GM12872 (cell line): ENCODE measurements at regions not wholly inside any gene's neighbourhood (a gene's known extent, or its start where the extent isn't known, plus 50 kb on each side); places are given as distances from the start of the nearest gene placed in this dataset.

Experiments
- CTCF ChIP-seq: IDR thresholded peaks from 3 replicates; pipeline ENCODE4 v1.5.1; 2011; ENCODE audit warnings: low read depth, mild to moderate bottlenecking, low read length, moderate library complexity; ENCODE audit not compliant: insufficient read depth

- TF ChIP-seq CTCF = no peak
Measured at GRCh38 chr2:199629301-199629700, 171.6 kb upstream of the SATB2 start.

DNA sequence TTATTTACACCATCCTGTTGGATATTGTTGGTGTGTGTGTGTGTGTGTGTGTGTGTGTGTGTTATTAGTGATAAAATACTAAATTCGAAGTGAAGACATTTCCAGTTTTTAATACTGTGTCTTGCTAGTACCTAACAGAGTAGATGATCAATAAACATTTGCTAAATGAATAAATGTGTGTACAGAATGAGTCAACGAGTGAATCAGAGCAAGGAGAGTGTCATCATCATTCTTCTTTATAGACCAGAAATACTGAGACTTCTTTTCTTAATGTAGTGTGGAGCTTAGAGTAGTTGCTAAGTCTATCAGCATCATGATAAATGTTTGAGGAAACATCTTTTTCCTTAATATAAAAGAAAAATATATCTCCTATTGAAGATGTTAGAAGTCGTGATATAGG, 169.7 kb upstream of the SATB2 start:
- TF ChIP-seq CTCF = no peak

- TF ChIP-seq CTCF = no peak
Measured at GRCh38 chr2:199624958-199625357, 167.2 kb upstream of the SATB2 start.

GRCh38 chr2:199612509-199613130, 154.9 kb upstream of the SATB2 start:
- TF ChIP-seq CTCF = no peak

DNA sequence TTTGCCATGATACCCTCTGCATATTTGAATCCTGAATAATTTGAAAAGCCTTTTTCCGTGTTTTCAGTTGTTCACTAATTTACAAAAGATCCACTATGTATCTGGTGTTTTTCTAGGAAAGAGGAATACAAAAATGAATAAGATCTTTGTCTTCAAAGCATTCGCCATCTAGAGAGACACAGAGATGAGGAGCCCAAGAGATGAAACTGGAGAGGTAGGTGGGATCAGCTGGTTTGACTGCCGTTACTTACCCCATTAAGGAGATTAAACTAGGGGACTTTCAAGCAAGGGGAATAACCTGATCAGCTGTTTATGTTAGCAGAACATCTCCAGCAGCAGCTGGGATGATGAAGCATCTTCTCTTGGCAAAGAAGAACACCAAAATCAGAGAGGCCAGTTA, 150.2 kb upstream of the SATB2 start:
- TF ChIP-seq CTCF = no peak

DNA sequence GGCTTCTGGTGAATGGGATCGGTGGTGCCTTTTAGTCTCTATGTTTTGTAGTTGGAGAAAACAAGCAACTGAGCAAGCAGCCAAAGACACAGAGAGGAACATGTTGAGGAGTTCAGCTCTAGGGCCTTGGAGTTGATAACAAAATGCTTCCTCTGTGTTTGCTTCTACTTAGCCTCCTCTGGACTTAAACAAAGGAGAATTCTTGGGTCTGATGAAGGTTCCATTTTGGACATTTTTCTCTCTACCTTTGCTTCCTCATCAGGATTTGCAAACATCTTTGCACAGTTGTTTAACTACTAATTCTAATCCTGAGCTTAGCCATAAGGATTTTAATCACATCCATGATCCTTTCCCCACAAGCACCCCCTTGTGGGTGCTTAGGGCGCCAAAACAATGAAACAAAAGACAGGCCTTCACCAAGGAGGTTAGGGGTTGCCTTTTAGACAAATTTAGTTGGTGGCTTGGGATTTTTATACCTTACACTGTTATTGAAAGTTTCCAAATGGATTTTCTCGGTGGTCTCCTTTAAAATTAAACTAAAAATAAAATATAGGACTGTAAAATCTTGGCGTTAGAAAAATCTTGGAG, 148.5 kb upstream of the SATB2 start:
- TF ChIP-seq CTCF = 0 out of 3 replicates have a peak, but pooled peaks have one; percentile 8

DNA sequence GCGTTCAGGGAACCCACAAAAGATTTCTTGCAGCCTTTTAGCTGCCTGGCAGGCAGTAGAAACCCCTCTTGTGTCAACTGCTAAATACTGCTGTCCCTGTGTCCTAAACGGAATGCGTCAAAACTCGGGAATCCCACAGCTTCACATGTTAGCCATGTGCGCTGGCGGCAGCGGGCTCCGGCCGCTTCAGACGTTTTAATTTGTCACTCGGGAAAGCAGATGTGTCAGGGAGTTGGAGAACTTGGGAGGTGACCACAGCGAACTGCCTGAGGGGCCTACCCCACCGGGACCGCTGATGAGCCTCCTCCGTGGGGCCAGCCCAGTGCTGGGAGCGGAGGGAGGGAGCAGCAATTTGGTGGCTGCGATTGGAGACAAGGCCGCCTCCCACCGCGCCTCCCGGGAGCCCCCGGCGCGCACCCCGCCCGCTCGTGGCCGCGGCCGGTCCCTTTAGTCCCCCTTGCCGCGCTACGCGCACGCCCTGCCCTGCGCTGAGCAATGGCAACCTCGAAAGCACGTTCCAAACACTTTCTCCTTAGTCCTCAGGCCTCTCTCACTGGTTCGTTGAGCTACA, 146.1 kb upstream of the SATB2 start:
- no peak for TF ChIP-seq CTCF
